ENCODE measurements at regions not wholly inside any gene's neighbourhood (a gene's known extent, or its start where the extent isn't known, plus 50 kb on each side); places are given as distances from the start of the nearest gene placed in this dataset.
A peak's percentile ranks its signal among the peaks of the same experiment; 100 is the strongest.

DNA sequence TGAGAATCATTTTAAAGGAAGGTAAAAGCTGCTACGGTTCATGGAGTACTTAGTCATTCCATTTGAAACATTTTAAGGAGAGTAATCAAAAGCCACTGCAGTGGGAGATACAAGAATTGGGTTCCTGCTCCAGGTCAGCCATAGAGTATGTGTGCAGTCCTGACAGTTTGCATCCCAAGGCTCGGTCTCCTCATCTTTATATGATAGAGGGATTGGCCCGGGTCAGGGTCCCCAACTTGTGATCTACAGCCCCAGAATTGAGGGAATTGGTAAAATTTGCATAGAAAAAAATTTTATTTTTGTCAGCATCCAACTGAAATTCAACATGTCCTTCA is 111.9 kb upstream of the PRNP start:
- Histone ChIP-seq H3K4me1 (ENCODE audit: low read depth) (no peaks in the 10 kb centered on the region), H3K36me3 (no peaks in the 10 kb centered on the region), H3K9me3 (ENCODE audit: low read depth) (no peaks in the 10 kb centered on the region), H3K27me3 (no peaks in the 10 kb centered on the region), H3K27ac (no peak overlapping the region), H3K4me3 (no peak overlapping the region)
- DNase-seq (ENCODE audit: low read depth in 1 of 2, low spot score in 1 of 2) = no peak
- TF ChIP-seq, protein P1, sequence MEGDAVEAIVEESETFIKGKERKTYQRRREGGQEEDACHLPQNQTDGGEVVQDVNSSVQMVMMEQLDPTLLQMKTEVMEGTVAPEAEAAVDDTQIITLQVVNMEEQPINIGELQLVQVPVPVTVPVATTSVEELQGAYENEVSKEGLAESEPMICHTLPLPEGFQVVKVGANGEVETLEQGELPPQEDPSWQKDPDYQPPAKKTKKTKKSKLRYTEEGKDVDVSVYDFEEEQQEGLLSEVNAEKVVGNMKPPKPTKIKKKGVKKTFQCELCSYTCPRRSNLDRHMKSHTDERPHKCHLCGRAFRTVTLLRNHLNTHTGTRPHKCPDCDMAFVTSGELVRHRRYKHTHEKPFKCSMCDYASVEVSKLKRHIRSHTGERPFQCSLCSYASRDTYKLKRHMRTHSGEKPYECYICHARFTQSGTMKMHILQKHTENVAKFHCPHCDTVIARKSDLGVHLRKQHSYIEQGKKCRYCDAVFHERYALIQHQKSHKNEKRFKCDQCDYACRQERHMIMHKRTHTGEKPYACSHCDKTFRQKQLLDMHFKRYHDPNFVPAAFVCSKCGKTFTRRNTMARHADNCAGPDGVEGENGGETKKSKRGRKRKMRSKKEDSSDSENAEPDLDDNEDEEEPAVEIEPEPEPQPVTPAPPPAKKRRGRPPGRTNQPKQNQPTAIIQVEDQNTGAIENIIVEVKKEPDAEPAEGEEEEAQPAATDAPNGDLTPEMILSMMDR (IDR thresholded peaks at IDR 0.05; ENCODE audit: low read depth, low read length) = no peak

DNA sequence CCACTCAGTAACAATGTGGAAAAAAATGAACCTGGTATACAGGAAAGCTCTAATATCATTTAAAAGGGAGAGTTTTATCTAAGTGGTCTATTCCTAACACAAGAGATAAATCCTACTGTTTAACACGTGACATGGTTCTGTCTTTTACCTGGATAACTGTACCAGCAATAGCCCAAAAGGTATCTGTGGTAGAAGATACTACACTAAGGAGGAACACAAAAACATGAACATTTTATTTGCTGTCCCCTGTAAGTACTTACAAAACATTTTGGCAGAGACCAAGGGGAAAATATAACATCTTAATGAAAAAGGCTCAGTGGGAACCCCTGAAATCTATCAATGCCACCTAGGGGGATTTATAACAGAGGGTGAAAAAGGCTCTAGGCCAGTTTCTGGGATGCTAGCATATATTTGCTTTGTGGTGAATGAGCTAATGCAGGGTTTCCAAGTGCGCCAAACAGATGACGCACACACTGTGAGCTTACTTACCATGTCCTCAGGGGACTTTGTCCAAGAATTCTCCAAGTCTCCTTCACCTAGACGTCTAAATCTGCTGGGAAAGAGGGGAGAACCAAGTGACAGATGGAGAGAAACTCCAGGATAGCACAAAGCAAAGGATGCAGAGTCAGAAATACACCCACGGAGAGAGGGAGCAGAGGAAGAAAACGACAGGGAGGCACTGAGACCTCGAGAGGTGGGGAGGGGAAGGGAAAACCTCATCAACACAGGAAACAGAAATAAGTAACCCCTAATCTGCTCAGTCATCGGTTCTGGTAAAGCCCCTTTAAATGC is 112.5 kb upstream of the PRNP start:
- TF ChIP-seq, protein P1 (IDR thresholded peaks at IDR 0.05; ENCODE audit: low read depth, low read length) = no peak
- DNase-seq (ENCODE audit: low read depth in 1 of 2, low spot score in 1 of 2) = peak in 1 of 2 donors; percentile 77
- Histone ChIP-seq H3K27me3 (no peaks in the 10 kb centered on the region), H3K4me3 (no peak overlapping the region), H3K27ac (no peak overlapping the region), H3K36me3 (no peaks in the 10 kb centered on the region), H3K9me3 (ENCODE audit: low read depth) (no peaks in the 10 kb centered on the region), H3K4me1 (ENCODE audit: low read depth) (no peaks in the 10 kb centered on the region)

DNA sequence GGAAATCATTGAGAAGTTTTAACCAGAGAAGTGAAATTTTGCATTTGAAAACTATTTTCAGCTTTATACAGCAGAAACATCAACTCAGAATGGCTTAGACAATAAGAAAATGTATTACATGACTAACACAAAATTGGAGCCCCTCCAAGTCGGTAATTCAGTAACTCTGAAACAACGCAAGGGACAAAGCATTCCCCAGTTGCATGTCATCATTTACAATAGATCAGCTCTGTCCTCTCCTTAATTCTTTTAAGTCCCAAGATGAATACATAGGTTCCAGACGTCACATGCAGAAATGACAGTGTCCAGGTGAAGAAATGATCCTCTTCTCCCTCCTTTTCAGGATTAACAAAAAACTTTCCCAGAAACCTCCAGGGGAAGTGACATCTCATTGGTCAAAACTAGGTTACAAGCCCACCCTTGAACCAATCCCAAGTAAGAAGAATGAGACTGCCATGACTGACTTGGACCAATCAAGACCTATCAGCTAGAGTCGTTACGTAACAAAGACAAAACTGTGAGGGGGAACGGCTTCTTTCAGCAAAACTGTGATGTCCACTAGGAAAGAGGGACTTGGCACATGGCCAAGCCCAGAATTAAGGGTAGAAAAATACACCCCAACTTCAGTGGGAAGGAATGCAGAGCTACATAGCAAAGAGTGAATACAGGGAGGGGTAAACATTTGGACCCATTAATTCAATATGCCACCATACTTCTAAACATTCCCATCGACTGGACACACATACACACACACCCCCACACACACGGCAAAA is 114.3 kb upstream of the PRNP start:
- no peaks in the 10 kb centered on the region for H3K9me3 ChIP-seq (ENCODE audit: low read depth)
- TF ChIP-seq, protein P1 (IDR thresholded peaks at IDR 0.05; ENCODE audit: low read depth, low read length) = no peak
- no peak overlapping the region for H3K27ac ChIP-seq
- no peak for DNase-seq (ENCODE audit: low read depth in 1 of 2, low spot score in 1 of 2)
- H3K4me3 ChIP-seq = no peak overlapping the region
- H3K27me3 ChIP-seq = no peaks in the 10 kb centered on the region
- no peaks in the 10 kb centered on the region for H3K4me1 ChIP-seq (ENCODE audit: low read depth)
- H3K36me3 ChIP-seq = no peaks in the 10 kb centered on the region

DNA sequence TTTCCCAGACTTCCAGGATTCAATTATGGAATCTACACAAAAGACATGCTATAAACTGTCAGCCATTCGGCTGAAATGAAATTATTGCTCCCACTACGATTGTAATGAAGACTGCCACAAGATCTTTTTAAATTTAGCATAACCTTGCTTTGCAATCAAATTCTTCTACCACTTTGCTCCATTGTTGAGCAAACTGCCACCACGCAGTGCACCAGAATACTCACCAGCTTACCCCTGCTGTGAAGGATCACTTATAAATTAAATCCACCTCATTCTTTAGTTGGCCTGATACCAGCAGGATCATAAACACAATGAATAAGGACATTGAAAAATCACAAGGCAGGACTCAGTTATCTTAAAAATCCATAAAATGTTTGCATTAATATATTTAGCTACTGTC is 116.4 kb upstream of the PRNP start:
- H3K4me1 ChIP-seq (ENCODE audit: low read depth) = no peaks in the 10 kb centered on the region
- no peaks in the 10 kb centered on the region for H3K36me3 ChIP-seq
- no peaks in the 10 kb centered on the region for H3K9me3 ChIP-seq (ENCODE audit: low read depth)
- no peak overlapping the region for H3K4me3 ChIP-seq
- TF ChIP-seq, protein P1 (IDR thresholded peaks at IDR 0.05; ENCODE audit: low read depth, low read length) = no peak
- DNase-seq (ENCODE audit: low read depth in 1 of 2, low spot score in 1 of 2) = no peak
- no peaks in the 10 kb centered on the region for H3K27me3 ChIP-seq
- no peak overlapping the region for H3K27ac ChIP-seq

DNA sequence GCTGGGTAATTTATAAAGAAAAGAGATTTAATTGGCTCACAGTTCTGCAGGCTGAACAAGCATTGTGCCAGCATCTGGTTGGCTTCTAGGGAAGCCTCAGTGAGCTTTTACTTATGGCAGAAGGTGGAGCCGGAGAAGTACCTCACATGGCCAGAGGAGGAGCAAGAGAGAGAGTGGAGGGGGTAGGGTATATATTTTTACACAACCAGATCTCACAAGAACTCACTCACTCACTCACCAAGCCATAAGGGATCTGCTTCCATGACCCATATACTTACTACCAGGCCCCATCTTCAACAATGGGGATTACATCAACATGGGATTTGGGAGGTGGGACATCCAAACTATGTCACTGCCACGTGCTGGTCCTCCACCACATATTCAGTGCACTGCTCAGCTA is 117.2 kb upstream of the PRNP start:
- TF ChIP-seq, protein P1 (IDR thresholded peaks at IDR 0.05; ENCODE audit: low read depth, low read length) = no peak
- Histone ChIP-seq H3K4me1 (ENCODE audit: low read depth) (no peaks in the 10 kb centered on the region), H3K36me3 (no peaks in the 10 kb centered on the region), H3K27ac (no peak overlapping the region), H3K4me3 (no peak overlapping the region), H3K9me3 (ENCODE audit: low read depth) (no peaks in the 10 kb centered on the region), H3K27me3 (no peaks in the 10 kb centered on the region)
- DNase-seq (ENCODE audit: low read depth in 1 of 2, low spot score in 1 of 2) = no peak
